Prostate gland (tissue), 2 donors: ENCODE measurements at regions not wholly inside any gene's neighbourhood (a gene's known extent, or its start where the extent isn't known, plus 50 kb on each side); places are given as distances from the start of the nearest gene placed in this dataset.

Experiments
- DNase-seq: peaks from one replicate; pipeline ENCODE4 v3.0.0-alpha.2; 2019; ENCODE audit warnings: low spot score
- H3K27ac ChIP-seq, 2 donors: fragments of 200-600 bp; sonication (generic); 2 replicates each; pipeline ENCODE4 v1.5.1; 2017 to 2019
- H3K27me3 ChIP-seq: fragments of 200-600 bp; sonication (generic); replicated peaks from 2 replicates; pipeline ENCODE4 v1.5.1; 2019; ENCODE audit not compliant: insufficient read depth
- H3K36me3 ChIP-seq, 2 donors: fragments of 200-600 bp; sonication (generic); 1 replicate in 1 of 2; 2 replicates in 1 of 2; pipeline versions ENCODE4 v1.5.1 to v1.8.1; 2017 to 2019
- H3K4me1 ChIP-seq: fragments of 200-600 bp; sonication (generic); replicated peaks from 2 replicates; pipeline ENCODE4 v1.5.1; 2019
- H3K4me3 ChIP-seq, 2 donors: fragments of 200-600 bp; sonication (generic); 2 replicates each; pipeline ENCODE4 v1.5.1; 2017 to 2019
- H3K9me3 ChIP-seq: fragments of 200-600 bp; sonication (generic); 2 replicates; pipeline ENCODE4 v1.5.1; 2017
- POLR2A ChIP-seq: fragments of 450-650 bp; IDR thresholded peaks from one replicate; pipeline ENCODE4 v1.6.1; 2016; ENCODE audit warnings: antibody characterized with exemption, mild to moderate bottlenecking
- POLR2AphosphoS5 ChIP-seq: sonication (generic); formaldehyde crosslinking; IDR thresholded peaks from one replicate; pipeline ENCODE4 v1.6.1; 2017; ENCODE audit warnings: antibody characterized with exemption
- WGBS: methylation state at CpG from one replicate; pipeline ENCODE4 v1.1.5; 2018; 5-methylcytosine and 5-hydroxymethylcytosine counted together
- intact Hi-C: fragments of 100-400 bp; cut with DNase I; formaldehyde crosslinking; loops from one replicate; pipeline ENCODE4 v1.14.2; 2022
- TF ChIP-seq, protein P1 (sequence below), 4 experiments: fragments of 200-600 bp in 2 of 4; fragments of 450-650 bp in 2 of 4; sonication (generic) in 2 of 4; IDR thresholded peaks; 1 replicate in 3 of 4; 2 replicates in 1 of 4; pipeline ENCODE4 v1.5.1; 2016 to 2019; ENCODE audit warnings: antibody characterized with exemption in 4 of 4, mild to moderate bottlenecking in 2 of 4, moderate library complexity in 2 of 4

DNA sequence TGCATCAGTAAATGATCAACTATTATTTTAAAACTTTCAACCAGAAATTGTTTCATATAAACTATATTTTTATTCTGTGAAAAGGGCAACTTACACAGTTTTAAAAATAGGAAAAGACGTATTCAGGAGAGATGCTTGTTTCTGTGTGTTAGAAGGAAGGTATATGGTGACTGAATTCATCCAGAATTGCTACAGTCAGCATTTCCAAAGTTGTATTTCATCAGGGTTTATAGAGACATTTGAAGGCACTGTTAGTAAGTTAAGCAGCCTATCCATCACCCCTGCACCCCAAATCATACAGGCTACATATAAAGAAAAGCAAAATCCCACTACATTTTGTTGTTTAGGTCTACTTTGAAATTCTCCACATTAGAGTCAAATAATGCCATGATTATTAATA lies 716.0 kb downstream of the KCTD16 start:
- TF ChIP-seq POLR2A = no peak
- TF ChIP-seq, protein P1, sequence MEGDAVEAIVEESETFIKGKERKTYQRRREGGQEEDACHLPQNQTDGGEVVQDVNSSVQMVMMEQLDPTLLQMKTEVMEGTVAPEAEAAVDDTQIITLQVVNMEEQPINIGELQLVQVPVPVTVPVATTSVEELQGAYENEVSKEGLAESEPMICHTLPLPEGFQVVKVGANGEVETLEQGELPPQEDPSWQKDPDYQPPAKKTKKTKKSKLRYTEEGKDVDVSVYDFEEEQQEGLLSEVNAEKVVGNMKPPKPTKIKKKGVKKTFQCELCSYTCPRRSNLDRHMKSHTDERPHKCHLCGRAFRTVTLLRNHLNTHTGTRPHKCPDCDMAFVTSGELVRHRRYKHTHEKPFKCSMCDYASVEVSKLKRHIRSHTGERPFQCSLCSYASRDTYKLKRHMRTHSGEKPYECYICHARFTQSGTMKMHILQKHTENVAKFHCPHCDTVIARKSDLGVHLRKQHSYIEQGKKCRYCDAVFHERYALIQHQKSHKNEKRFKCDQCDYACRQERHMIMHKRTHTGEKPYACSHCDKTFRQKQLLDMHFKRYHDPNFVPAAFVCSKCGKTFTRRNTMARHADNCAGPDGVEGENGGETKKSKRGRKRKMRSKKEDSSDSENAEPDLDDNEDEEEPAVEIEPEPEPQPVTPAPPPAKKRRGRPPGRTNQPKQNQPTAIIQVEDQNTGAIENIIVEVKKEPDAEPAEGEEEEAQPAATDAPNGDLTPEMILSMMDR (IDR thresholded peaks at IDR 0.05) = no peak
- no peaks in the 10 kb centered on the region for H3K9me3 ChIP-seq
- H3K36me3 ChIP-seq = no peaks in the 10 kb centered on the region
- intact Hi-C loops = no loop called here
- H3K27ac ChIP-seq = no peak overlapping the region
- WGBS = 88% methylated on average over 1 of the region's 1 CpG
- no peak overlapping the region for H3K4me3 ChIP-seq
- DNase-seq = no peak
- H3K4me1 ChIP-seq = no peaks in the 10 kb centered on the region
- no peaks in the 10 kb centered on the region for H3K27me3 ChIP-seq

DNA sequence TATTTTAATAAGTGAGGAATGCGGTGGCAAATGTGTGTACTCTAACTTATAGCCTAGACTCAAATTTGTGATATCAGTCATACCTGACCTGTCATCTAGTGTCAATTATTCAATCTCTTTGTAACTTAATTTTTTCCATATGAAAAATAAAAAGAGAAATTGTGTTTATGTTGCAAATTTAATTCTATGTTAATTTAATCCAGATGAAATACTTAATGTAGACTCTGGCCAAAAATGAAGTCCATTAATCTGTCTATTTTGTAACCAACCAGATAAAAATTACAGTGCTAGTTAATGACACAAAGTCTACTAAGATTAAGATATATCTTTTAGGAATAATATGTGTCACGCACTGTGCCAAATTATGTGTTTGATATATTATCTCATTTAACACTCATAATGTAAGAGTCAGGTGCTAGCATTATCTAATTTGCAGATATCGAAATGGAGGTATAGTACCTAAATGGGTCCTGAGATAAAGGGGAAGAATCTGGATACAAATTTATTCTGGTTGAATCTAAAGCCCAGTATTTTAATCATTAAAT lies 712.1 kb downstream of the KCTD16 start:
- no peak overlapping the region for H3K27ac ChIP-seq

DNA sequence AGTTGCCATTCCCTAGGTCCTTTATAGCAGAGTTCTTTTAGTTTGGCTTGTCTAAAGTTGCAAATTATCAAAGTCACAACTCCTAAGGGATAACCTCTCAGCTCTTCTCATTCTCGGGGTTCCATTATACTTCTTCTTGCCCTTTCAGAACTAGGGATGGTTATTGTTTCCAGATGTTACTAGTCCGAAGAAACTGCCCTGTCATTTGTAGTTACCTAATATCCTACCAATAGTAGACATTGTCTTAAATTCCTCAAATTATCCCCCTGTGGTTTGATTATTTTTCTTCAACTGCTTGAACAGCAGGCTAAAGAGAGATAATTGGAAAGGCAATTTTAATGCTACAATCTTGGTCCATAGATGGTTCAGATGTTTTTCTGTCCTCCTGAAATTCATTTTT lies 709.8 kb downstream of the KCTD16 start:
- Histone ChIP-seq H3K27ac (no peak overlapping the region), H3K4me1 (no peaks in the 10 kb centered on the region), H3K4me3 (no peak overlapping the region), H3K9me3 (no peaks in the 10 kb centered on the region), H3K36me3 (no peaks in the 10 kb centered on the region), H3K27me3 (no peaks in the 10 kb centered on the region)
- 72% methylated on average over 2 of the region's 2 CpGs for WGBS
- TF ChIP-seq POLR2A (no peak), POLR2AphosphoS5 (no peak)
- TF ChIP-seq, protein P1 (IDR thresholded peaks at IDR 0.05) = no peak
- no peak for DNase-seq
- intact Hi-C loops = no loop called here

More for the DNA sequence above, 712.1 kb downstream of the KCTD16 start:
- no peaks in the 10 kb centered on the region for H3K36me3 ChIP-seq
- DNase-seq = no peak
- TF ChIP-seq, protein P1 (IDR thresholded peaks at IDR 0.05) = no peak
- TF ChIP-seq POLR2AphosphoS5 (no peak), POLR2A (no peak)
- no peaks in the 10 kb centered on the region for H3K9me3 ChIP-seq
- H3K4me3 ChIP-seq = no peak overlapping the region
- intact Hi-C loops = no loop called here
- no peaks in the 10 kb centered on the region for H3K27me3 ChIP-seq
- 76% methylated on average over 3 of the region's 3 CpGs for WGBS
- no peaks in the 10 kb centered on the region for H3K4me1 ChIP-seq

DNA sequence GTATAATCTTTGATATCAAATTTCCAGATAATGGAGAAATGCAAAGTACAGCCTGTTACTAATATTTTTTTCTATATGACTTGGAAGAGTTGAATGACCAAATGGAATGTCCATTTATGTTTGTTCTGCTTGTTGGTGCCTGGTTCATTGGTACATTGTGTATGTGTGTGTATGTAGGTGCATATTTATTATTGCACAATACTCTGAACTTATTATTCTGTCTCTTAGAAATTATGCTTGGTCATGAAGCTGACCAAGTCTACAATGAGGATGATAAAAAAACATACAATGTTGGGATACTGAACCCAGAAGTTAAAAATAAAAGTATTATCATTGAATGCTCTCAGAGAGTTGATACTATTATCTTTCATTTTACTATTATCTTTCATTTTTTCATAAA lies 706.3 kb downstream of the KCTD16 start:
- intact Hi-C loops = no loop called here
- no peak for TF ChIP-seq POLR2A
- TF ChIP-seq POLR2AphosphoS5 = no peak
- TF ChIP-seq, protein P1 (IDR thresholded peaks at IDR 0.05) = no peak
- no peak for DNase-seq
- H3K9me3 ChIP-seq = no peaks in the 10 kb centered on the region
- H3K4me3 ChIP-seq = no peak overlapping the region
- no peaks in the 10 kb centered on the region for H3K36me3 ChIP-seq
- no peak overlapping the region for H3K27ac ChIP-seq
- no peaks in the 10 kb centered on the region for H3K27me3 ChIP-seq
- H3K4me1 ChIP-seq = no peaks in the 10 kb centered on the region

DNA sequence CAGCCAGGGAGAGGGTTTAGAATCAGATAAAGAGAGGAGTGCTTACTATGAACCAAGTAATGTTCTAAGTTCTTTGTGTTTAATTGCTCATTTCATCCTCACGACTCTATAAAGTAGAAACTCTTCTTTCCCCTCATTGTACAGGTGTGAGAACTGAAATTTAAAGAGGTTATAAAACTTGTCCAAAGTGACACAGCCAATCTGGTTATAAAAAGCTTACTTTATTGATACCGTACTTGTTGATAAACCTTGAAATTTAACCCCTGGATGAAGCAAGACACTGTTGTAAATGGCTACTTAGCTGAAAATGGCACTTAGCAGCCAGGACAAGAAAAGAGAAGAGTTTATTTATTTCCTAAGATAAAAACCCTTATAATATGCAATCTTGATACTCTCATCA lies 702.4 kb downstream of the KCTD16 start:
- DNase-seq = no peak
- Histone ChIP-seq H3K36me3 (no peaks in the 10 kb centered on the region), H3K27ac (no peak overlapping the region), H3K4me3 (no peak overlapping the region), H3K9me3 (no peaks in the 10 kb centered on the region), H3K4me1 (no peaks in the 10 kb centered on the region), H3K27me3 (no peaks in the 10 kb centered on the region)
- TF ChIP-seq POLR2A (no peak), POLR2AphosphoS5 (no peak)
- TF ChIP-seq, protein P1 (IDR thresholded peaks at IDR 0.05) = no peak
- intact Hi-C loops = no loop called here
- 23% methylated on average over 2 of the region's 2 CpGs for WGBS
